Stimulated activated CD4-positive, alpha-beta T cell treated with anti-CD3 and anti-CD28 coated beads, Interleukin-4, amount 100 ng/mL, for 48 hours (primary cell): ENCODE measurements at regions not wholly inside any gene's neighbourhood (a gene's known extent, or its start where the extent isn't known, plus 50 kb on each side); places are given as distances from the start of the nearest gene placed in this dataset.
A peak's percentile ranks its signal among the peaks of the same experiment; 100 is the strongest.

Experiments used
- DNase-seq, 2 donors: peaks; one replicate each; pipeline ENCODE4 v3.0.0-alpha.2; 2020; ENCODE audit warnings: low read depth in 2 of 2

- DNase-seq = no peak
Measured at GRCh38 chr13:40114305-40114896, 458.9 kb downstream of the COG6 start.

DNA sequence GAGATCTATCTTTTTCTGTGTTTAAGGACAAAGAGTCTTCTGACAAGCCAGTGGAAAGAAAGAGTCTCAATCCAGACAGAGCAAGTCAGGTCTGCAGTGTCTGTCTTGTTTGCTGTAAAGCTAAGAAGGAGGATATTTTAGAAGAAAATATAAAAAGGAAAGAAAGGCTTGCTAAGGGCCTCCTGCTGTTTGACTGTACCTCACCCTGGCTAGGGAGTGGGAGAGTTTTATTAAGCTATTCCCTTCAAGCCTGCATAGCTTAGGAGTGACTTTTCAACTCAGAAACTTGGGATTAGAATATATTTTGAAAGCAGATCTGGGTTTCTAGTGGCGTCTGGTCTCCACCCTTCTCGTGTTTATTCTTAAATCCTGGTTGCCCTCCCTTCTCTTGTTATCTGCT, 460.0 kb downstream of the COG6 start:
- no peak for DNase-seq

DNA sequence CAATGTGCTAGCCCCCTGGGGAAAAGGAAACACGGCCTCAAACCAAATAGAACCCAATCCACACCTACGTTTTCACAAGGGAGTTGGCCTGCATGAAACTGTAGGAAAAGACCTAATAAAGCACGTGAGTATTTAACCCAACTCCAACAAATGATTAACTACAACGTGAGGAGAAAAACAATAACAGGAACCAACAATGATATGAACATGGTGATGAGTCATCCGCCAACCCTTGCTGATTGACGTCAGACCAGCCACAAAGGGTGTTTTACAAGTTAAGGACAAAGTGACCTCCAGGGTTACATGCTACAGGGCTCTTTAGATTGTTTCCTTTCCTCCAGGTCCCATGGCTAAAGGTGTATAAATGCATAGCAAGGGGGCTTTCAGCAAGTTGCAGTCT, 460.5 kb downstream of the COG6 start:
- DNase-seq = peak in 1 of 2 donors; percentile 23

- DNase-seq = no peak
Measured at GRCh38 chr13:40118337-40118736, 462.9 kb downstream of the COG6 start.

GRCh38 chr13:40119852-40120251, 464.4 kb downstream of the COG6 start:
- no peak for DNase-seq

DNA sequence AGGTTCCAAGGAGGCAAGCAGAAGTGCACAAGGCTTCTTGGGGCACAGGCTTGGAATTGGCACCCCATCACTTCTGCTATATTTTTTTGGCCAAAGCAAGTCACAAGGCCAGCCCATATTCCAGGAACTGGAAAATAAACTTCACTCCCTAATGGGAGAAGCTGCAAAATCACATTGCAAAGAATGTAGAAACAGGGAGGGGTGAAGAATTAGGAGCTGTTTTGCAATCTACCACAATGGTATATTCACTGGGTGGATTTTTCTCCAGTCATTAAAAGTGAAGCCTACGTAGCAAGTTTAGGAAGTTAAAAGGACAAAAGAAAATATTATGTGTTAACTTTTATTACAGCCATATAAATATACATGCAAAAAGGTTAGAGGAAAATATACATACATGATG, 464.8 kb downstream of the COG6 start:
- DNase-seq = no peak

- no peak for DNase-seq
Measured at GRCh38 chr13:40120781-40121180, 465.3 kb downstream of the COG6 start.

GRCh38 chr13:40121722-40122121, 466.3 kb downstream of the COG6 start:
- DNase-seq = no peak

DNA sequence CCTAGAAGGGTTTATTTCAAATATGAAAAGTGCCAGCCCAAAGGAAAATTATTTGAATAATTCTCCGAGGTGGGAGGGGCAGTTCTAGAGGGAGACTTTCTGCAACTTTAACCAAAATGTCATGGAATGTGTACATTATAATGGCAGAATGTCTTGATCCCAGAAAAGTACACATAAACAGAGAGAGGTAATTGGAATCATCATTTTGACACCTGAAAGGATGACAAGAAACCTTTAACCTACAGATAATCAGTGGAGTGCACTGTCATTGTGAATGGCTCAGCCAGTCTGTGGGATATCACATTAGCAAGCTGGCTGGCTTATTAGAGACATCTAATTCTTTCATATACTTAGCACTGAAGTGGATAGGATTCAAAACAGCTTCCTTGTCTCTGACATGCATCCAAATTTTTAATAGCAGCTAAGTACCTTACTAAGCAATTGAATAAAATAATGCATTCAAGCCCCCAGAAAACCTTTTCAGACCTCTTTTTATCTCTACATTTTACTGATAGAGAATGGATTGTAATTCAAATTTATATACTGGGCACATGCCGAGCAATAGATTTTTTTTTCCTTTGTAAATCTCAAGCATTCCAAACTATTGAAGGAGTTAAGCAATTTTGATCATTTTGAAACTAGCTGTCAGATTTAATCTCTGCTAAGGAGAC, 468.6 kb downstream of the COG6 start:
- no peak for DNase-seq

DNA sequence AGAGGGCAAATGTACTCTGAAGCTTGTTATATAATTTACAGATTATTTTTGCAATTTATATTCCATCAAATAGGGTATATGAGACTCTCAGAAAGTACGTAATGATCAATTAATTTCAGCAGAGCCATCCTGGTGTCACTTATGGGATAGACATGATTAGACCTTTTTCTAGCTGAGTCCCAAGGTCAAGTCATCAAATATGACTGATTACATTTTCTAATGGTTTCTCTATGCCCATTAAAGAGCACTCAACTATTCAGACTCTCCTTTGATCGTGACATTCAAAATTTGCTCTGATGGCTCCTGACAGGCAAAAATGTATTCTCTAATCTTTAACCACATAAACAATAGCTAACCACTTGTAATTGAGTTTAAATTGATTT, 469.2 kb downstream of the COG6 start:
- DNase-seq = no peak

GRCh38 chr13:40125336-40125735, 469.9 kb downstream of the COG6 start:
- no peak for DNase-seq

DNA sequence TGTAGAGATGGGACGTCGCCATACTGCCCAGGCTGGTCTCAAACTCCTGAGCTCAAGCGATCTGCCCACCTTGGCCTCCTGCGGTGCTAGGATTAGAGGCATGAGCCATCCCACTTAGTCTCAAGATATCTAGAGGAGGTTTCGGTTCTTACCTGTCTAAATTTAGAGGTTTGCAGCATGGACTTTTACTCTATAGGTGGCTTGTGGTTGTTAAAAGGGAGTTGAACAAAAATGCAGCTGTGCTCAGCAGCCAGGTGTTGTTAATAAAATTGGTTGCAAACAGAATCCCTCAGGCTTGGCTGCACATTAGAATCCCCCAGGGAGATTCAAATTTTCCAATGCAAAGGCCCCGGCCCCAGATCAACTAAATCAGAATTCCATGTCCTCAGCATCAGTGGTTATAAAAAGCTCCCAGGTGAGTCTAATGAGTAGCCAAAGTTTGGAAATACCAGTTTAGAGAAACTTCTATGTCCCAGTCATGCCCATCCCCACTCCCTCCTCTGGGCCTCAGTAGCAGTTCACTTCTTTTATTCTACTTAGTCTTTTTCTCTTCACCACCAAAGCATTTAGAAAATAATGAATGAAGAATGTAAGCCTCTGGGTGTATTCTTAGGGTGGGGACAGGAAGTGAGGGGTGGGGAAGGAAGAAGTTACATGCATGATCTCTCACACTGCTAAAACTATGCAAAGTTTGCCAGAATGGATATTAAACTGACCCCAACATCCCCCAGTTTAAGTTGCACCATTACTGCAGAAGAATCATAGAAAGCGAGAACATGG, 471.0 kb downstream of the COG6 start:
- DNase-seq = no peak

GRCh38 chr13:40127476-40127875, 472.0 kb downstream of the COG6 start:
- DNase-seq = no peak

GRCh38 chr13:40127925-40128324, 472.5 kb downstream of the COG6 start:
- no peak for DNase-seq

- DNase-seq = no peak
Measured at GRCh38 chr13:40129467-40129866, 474.0 kb downstream of the COG6 start.

DNA sequence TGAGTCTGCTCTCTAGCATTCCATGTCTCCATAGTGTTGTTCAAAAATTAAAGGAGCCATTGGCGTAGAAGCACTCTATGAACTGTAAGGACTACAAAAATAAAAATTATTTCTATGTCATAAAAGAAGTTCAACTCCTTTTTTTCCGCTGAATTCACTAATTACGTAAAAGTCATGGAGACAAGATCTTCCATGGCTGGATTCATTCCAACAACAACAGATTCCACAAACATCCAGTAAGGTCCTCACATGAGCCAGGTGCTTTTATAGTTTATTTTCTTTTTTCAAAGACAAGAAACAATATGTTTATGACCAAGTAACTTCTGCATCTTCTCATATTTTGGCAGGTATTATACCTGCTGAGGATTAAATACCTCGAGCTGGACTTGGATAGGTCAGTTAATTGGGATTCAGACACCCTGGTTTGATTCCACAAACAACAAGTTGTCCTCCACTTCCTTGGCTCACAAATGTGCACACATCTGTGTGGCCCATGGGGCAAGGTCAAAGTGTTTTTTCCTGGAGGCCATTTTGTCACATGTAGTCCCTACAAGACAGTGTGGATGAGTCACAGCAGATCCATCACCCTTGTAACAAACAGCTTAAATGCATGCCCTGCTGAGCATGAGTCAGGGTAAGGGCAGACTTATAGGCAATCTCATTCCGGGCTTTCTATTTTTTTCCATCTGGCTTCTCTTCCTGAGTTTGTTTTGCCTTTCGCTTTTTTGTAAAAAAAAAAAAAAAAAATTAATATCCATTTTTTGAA, 475.6 kb downstream of the COG6 start:
- DNase-seq = no peak

GRCh38 chr13:40132249-40132648, 476.8 kb downstream of the COG6 start:
- DNase-seq = peak in 1 of 2 donors; percentile 19

- DNase-seq = no peak
Measured at GRCh38 chr13:40136896-40137295, 481.4 kb downstream of the COG6 start.

- peak in 1 of 2 donors; percentile 7 for DNase-seq
Measured at GRCh38 chr13:40137400-40137799, 481.9 kb downstream of the COG6 start.

DNA sequence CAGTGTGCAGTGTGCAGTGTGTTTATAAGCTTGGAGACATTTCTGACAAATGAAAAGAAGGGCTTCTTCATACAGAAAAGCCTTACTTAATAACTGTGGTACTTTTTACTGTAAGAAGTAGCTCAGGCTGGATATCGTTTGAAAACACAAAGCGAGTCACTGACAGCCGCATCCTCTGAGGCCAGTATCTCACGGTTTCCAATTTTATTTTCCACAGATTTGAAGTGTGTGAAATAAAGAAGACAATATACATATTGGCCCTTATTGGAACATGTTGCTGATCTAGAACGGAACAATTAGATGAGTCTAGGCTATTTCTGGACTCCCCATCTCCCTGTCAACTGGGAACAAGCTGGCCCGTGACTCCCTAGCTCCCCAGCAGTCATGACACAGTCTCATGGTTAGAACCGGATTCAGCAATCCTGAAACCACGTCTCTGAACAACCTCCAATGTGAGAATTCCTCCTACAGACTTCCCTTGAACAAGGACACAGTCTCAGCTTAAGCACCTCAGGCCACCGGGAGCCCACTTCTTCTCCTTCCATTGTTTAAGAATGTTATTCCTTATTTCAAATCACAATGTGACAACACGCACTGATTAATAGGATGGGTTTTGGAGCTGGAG, 484.5 kb downstream of the COG6 start:
- no peak for DNase-seq

DNA sequence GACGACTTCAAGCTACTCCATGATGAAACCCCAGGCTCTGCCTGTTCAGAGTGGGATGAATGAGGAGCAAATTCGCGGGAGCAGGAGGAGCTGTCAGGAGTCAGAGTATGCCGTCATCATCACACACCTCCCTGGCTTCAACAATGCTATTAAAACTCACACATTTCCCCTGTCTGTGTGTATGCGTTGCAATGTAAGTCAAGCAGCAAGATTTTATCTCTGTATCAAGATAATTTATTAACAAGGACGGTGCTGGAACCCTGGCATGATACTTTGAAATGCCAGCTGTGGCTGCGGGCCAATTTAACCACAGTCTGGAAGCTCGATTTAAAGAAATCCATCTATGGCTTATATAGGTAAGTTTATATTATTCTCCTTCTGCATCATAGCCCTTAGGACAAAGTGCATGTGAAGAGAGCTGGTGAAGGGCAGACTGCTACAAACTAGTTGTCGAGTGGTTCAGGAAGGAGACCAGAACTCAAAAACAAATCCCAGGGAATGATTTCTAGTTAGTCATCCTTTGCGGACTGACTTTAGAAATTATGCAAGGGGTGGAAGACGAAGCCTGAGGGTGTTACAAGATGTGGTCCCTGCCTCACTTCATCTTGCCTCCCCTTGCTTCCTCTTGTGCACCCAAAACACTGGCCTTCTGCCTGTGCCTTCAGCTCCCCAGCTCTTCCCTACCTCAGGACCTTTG, 486.5 kb downstream of the COG6 start:
- DNase-seq = no peak
